HG03045 (cell line): ENCODE measurements at regions not wholly inside any gene's neighbourhood (a gene's known extent, or its start where the extent isn't known, plus 50 kb on each side); places are given as distances from the start of the nearest gene placed in this dataset.

Experiments
- ATAC-seq: cut with Tn5 transposase; IDR thresholded peaks from one replicate; pipeline ENCODE4 v1.9.1; 2021; ENCODE audit warnings: mild to moderate bottlenecking, moderate library complexity; ENCODE audit not compliant: unreplicated experiment

DNA sequence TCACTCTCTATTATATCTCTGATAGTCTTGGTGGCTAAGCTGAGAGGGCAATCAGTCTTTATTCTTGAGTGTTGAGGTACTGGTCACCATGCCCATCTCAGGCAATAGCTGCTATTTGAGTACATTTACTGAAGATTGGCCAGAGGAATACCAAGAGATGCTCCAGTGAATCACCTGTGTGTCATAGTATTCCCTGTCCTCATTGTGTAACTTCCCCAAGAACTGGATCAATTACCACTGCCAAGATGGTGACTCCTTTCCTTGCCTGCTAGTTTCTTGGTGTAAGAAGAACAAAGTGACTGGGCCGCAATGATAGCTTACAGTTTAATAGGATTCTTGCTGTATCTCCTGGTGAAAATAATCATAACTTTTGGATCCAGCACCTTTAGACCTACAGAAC, 418.7 kb upstream of the KIF2A start:
- no peak for ATAC-seq

DNA sequence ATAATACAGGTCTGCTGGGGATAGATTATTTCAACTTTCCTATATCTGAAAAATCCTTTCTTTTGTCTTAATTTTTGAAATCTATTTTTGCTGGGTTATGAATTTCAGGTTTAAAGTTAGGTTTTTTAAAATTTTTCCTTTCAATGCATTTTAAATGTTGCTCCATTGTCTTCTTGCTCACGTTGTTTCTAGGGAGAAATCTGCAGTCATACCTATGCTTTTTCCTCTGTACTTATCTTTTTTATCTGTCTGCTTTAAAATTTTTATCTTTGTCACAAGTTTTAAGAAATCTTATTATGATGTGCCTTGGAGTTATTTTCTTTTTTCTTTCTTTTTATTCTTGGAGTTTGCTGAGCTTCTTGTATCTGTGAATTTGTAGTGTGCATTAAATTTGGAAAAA, 412.0 kb upstream of the KIF2A start:
- no peak for ATAC-seq

DNA sequence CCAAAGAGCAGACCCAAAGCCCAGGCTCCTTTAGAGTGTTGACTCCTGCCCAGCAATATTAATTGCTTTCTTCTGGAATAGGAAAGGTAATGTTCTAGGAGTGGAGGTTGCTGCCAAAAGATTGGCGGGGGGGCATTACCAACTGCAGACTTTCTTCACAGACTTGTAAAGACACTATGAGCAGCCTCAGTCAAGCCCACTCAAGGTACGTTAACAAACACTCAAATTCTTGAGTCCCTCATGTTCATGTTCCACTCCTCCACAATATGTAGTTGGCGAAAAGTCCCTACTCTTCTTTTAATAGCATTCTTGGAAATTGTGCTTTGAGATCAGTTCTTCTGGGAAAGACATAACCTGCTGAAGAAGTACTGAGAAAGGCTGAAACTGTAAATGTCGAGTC, 409.2 kb upstream of the KIF2A start:
- no peak for ATAC-seq

DNA sequence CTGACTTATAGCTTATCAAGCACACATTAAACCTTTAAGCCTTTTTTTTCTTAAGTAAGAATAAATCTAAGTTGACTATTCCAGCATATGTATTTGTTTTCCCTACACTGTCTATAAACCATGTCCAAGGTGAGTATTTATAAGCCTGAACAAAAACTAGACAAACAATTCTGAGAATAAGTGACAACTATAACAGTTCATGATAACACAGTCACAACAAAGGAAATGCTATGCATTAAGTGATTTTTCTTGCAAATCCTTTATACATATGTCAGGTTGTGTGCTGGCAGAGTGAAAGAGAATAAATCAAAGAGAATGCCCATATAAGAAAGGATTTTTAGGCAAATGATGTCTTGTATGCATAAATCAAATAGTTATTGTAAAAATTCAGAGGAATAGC, 408.8 kb upstream of the KIF2A start:
- ATAC-seq: no peak

DNA sequence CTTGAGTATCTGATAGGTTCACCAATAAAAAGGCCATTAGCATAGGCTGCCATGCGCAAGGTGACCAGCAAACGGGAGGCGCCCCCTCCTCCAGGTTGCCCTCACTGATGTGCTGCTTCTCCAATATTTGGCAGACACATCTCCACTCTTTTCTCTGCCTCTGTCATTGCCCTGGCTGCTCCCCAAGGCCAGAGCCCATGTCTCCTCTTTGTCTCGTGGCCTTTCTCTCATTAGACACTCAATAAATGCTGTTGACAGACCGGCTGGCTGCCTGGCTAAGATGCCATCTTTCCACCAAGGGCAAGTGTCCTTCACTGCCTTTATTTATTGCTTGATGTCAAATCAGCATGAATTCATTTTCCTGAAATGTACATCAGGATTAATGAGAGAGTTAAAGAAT, 404.0 kb upstream of the KIF2A start:
- no peak for ATAC-seq

DNA sequence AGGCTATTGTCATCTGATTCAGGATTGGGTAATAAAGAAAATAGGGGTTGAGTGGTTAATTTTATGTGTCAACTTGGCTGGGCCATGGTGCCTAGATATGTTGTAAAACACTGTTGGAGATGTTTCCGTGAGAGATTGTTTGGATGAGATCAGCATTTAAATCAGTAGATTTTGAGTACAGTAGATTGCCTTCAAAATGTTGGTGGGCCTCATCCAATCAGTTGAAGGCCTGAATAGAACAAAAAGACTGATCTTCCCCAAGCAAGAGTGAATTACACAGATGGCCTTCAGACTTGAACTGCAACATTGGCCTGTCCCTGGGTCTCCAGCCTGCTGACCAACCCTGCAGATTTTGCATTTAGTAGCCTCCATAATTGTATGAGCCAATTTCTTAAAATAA, 401.3 kb upstream of the KIF2A start:
- ATAC-seq: no peak

DNA sequence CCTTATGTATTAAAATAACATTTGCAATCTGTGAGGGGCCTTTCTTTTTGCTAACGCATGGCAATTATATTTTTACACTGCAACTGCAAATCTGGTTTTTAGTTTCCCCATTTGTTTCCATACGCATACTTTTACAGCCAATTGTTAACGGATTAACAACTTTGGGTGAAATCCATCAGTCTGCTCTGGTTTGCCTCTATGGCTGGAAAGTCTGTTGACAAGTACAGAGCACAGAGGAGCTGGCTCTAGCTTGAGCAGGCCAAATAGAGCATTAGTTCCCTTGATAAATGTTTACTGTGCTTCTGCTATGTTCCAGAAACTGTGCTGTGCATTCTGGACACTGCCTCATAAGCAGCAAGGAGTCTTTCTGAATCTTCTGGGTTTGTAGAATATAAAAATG, 400.4 kb upstream of the KIF2A start:
- no peak for ATAC-seq

DNA sequence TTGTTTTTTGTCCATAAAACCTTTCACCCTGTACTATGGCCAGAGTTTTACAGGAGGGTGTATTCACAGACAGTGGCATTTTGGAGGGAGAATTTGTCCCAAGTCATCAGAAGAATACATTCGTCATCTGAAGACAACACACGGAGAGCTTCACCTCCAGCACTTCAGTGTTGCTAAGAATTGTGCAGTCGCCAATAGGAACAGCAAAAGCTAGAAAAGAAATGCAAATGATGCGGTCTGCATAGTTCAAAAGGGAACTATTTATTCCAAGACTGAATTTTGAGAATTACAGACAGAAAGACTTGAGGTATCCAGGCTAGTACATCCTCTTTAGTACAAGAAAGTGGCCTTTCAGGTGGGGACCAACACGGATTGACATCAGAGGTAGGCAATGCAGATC, 399.2 kb upstream of the KIF2A start:
- no peak for ATAC-seq

DNA sequence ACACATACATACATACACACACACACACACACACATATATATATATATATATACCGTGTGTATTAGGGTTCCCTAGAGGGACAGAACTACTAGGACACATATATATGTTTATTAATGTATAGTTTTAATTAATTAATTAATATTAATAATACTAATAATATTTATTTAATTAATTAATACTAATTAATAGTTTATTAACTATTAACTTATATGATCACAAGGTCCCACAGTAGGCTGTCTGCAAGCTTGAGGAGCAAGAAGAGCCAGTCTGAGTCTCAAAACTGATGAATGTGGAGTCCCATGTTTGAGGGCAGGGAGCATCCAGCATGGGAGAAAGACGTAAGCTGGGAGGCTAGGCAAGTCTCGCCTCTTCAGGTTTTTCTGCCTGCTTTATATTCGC, 398.0 kb upstream of the KIF2A start:
- no peak for ATAC-seq

DNA sequence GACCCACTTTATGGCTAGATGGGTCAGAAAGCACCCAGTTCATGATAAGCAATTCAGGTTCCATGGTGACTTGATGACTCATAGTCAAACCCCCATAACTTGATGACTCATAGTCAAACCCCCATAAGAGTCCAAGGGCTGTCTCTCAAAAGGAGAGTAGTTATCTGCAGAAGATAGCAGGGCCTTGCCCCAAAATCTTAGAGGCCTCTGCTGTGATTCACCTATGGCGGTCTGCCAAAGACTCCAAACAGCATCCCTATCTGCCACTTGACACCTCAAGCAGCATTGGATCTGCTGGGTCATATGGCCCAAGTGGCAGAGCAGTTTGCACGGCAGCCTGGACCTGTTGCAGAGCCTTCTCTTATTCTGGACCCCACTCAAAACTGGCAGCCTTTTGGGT, 395.2 kb upstream of the KIF2A start:
- ATAC-seq: no peak

DNA sequence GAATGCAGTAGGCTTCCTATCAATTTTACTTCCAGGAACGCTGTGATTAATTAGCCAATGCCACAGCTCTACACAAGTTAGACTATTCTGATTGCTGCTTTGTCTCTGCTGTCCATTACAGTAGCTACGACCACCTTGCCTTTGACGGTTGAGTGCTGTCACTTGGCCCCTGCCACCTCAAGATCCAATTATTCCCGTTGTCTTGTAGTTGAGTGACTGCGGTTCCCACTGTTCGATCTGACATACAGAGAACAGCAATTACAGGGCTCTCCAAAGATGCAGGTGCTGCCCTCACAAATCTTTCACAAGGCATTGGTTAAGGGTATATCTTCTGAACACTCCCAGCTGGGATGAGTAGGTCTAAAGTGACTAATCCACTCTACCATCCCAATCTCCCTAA, 393.4 kb upstream of the KIF2A start:
- ATAC-seq: no peak

DNA sequence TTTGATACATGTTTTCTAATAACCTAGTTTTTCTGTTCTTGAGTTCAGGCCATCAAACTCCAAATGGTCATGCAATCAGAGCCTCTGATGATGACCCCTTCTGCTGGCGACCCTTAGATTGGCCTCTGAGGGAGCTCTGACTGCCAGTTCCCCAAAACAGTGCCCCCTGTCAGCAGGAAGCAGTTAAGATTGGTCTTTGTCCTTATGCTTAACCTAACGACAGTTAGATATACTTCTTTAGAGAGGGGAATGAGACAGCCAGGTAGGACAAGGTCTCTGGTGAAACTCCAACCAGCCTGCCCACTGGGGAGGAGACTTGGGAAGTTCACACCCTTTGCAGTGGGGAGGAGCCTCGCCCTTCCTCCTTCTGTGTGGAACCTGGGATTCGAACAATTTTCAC, 390.4 kb upstream of the KIF2A start:
- no peak for ATAC-seq

DNA sequence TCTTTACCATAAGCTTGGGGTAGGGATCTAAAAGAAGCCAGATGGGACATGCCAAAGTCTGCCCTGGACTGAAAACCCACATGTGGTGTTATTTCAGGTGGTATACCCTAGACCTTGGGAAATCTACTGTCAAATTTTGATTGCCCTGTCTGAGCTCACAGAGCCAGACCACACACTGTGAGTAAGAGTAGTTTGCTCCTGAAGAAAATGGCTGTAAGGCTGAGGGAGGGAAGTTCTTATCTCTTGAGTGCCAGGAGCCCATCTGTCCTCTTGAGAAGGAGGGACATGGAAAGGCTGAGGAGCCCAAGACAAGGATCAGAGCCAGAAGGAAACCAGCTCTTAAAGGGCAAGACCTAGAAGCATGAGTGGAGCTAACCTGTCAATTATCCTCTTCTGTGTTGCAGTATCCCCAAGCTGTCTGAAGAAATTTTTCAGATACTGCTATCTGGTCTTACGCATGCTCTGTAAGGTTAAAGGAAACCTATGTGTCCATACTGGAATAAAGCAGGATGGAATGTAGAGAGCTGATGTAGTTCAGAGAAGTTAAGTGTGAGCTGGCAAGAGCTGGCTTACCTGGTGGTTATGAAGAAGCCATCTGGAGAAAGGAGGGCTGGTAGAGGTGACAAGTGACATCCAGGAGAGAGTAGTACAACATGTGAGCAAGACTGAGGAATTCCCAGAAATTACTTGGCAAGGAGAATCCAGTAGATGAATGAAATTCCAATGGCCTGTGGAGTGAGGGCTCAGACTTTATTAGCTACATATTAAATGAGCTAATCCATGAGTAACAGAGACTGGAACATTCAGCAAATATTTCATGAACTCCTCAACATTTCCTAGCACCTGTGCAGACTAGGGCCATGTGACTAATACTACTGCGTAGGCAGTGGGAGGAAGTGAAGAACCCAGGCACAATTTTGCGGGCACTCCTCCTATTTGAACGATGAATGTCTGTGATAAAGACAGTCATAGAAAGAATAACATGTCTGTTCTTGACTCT, 389.1 kb upstream of the KIF2A start:
- ATAC-seq: no peak

DNA sequence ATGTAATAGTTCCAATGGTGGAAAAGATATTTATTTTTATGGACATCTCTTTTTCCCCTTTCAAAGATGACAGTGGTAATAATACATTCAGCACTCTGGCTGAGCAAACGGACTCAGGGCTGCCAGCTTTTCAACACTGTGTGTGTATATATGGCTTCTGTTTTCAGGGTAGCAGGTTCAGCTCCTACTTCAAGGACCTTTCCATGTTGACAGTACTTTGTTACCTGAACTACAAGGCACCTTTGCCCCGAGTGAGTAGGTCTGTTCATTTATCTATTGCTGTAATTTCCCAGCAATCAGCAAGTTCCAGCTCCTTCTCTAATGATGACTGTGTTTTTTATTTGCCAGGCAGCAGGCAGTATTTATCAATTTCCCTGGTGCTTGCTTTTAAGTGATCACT, 387.4 kb upstream of the KIF2A start:
- ATAC-seq: no peak

DNA sequence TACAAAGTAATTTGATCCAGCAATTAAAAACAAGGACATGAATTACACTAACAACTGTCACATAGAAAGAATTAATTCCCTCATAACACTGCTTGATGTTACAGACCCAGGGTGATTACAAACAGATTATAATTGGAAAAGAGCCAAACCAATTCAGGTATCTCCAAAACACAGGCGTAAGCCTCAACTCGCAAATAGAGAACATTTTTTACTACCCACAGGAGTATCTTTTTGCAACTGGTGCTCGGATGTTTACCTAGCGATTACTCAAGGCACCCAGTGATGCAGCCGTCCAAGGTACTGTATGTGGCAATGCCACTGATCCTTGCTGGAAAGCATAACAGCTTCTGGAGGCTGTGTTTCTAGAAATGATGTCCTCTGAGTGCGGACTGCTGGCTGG, 386.1 kb upstream of the KIF2A start:
- ATAC-seq: no peak

DNA sequence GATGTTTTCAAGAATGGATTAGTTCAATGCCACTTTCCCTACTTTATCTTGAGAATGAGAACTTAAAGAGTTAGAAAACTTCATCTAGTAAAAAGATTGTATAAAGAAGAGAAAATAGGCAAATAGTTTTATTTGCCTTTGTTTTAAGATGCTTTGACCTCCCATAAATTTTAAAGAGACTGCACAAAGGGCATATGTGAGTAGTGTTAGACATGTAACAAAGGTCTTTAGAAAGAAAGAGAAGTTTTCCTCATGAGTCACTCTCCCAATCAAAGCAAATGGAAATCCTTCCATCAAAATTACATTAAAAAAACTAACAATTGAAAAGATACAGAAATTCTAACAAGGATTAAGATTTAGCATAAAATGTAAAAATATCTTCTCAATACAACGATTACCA, 381.8 kb upstream of the KIF2A start:
- ATAC-seq: no peak

DNA sequence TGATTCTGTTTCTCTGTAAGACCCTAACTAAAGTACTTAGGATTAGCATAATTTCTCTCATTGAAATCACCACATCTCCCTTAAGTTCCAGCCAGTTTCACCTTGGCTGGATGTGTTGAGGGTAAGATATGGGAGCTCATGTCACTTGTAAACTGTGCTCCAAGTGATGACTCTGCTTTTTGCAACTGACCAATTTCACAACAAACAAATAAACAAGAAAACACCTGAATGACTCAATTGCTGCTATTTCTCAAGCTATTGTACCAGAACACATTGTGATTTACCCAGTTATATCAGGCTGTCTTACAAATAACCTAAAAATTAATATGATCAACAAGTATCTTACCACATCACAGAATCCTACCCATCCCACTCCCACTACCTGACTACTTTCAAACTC, 379.1 kb upstream of the KIF2A start:
- ATAC-seq: no peak

DNA sequence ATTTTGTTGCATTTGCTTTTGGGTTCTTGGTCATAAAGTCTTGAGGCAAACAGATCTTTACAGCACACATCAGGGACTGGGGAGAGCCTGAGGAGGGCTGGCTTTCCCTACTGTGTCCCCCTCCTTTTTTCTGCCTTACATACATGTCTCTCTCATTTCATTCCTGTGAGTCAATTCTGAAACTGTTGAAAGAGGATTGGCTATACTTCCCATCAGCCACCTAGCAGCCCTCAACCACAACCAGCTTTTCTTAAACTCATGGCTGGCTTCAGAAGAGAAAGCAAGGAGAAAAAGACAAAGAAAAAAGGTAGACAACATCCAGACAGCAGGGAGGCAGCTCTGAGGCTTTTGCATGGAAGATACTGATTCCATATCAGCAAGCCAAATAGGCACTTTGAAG, 374.8 kb upstream of the KIF2A start:
- no peak for ATAC-seq

DNA sequence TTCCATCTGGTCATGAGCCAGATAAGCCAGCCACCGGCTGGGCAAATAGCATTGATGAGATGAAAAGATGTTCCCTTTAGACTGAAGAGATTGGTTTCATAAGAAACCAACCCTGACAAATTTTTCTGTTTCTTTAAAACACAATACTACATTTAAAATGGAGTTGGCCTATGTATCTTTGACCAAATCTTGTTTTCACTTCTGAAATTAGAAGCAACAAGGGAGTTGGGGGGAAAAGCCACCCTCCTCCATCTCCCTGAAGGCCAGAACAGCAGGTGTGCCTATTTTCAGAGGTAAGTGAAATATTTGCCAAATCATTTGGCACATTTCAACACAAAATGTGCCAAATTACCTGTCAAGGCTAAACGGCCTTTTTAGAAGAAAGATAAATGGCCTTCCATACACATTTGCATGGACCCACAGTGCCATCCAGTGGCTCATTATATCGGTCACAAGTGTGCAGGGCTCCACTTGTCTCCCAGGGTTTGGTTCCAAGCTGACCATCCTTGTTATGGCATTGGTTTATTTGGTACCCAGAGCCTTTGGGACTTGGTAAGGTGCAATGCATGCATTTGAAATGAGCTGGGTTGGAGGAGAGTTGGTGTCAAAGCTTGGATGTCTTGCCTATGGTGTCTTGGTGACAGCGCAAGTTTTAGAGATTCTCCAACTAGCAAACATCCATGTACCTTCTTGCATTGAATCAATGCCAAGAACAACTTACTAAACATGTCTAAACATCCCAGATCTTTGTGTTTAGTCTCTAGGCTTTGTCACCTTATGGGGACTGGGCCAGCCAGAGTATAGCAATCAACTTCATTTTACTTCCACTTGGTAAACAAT, 372.0 kb upstream of the KIF2A start:
- no peak for ATAC-seq

DNA sequence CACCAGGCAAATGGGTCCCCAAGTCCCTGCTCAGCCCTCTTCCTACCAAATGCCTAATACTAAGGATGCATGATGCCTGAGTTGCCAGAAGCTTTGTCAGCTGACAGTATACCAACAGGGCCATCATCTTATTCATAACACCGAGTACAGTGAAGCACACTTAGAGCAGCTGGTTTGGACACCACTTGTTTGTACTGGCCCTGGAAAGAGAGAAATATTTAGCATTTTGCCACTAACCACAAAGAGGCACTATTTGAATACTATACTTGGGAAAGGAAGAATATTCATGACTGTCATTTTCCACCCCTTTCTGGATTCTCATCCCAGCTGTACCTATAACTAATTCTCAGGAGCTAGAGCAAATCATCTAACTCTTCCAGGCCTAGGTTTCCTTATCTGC, 364.4 kb upstream of the KIF2A start:
- ATAC-seq: no peak

DNA sequence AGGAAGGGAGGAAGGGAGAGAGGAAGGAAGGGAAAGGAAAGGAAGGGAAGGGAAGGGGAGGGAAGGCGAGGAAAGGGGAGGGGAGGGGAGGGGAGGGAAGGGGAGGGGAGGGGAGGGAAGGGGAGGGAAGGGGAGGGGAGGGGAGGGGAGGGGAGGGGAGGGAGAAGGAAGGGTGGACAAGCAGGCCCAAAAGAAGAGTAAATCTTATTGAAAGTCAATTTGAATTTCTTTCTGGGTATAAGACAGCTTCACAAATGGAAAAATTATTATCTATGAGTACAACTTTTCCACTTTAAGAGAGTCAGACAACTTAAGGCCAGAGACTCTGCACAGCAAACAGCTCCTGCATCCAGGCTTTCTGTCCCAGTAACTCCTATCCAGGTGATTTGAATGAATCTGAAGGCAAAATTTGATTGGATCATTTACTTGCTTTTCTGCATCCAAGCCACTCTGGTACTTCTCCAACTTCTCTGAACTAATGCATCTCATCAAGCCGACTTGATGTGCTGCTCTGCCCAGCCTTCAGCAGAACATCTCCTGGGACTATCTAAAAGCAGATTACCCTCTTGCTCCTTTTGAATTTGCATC, 363.4 kb upstream of the KIF2A start:
- ATAC-seq: no peak

DNA sequence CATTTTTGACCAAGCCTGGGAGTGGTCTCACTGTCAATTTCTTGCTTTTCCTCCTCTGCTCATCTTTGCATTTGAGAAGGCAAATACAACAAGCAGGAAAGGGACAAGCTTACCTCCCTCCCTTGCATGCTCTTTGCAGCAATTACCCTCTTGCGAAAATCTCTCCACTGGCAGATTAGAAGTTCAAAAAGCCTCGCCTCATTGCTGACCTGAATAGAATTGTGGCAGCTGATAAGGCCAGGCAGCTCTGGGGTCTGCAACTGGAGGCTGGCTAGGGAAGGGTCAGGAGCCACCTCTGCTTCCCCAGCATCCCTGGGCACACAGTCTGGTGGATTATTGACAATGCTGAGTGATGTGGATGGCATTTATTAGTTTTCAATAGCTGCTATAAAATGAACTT, 362.3 kb upstream of the KIF2A start:
- no peak for ATAC-seq
